ENCODE measurements at regions not wholly inside any gene's neighbourhood (a gene's known extent, or its start where the extent isn't known, plus 50 kb on each side); places are given as distances from the start of the nearest gene placed in this dataset.

DNA sequence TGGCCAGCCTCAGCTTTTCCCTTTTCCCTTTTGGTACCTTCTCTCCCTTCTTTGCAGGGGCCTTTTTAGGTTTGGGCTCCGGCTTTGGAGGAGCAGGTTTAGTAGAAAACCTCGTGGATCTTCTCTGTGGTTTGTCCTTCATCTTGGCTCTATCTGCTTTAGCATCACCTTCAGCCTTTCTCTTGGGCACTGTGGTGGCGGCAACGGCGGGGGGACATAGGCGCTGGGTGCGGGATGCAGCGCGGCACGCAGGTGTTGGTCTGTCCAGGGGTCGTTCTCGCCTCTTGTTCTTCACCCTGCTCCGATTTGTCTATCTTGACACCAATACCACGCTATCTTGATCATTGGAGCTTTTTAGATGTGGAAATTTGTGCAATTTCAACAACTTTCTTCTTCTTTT lies 64.5 kb upstream of the SMAD3 start:
- no peak for DNase-seq (ENCODE audit: low read depth in 2 of 2)

- DNase-seq (ENCODE audit: low read depth in 2 of 2): no peak
Measured at GRCh38 chr15:67002368-67002767, 63.0 kb upstream of the SMAD3 start.

- DNase-seq (ENCODE audit: low read depth in 2 of 2): no peak
Measured at GRCh38 chr15:67003586-67003985, 61.8 kb upstream of the SMAD3 start.

GRCh38 chr15:67004142-67004541 lies 61.3 kb upstream of the SMAD3 start:
- DNase-seq (ENCODE audit: low read depth in 2 of 2): no peak

DNA sequence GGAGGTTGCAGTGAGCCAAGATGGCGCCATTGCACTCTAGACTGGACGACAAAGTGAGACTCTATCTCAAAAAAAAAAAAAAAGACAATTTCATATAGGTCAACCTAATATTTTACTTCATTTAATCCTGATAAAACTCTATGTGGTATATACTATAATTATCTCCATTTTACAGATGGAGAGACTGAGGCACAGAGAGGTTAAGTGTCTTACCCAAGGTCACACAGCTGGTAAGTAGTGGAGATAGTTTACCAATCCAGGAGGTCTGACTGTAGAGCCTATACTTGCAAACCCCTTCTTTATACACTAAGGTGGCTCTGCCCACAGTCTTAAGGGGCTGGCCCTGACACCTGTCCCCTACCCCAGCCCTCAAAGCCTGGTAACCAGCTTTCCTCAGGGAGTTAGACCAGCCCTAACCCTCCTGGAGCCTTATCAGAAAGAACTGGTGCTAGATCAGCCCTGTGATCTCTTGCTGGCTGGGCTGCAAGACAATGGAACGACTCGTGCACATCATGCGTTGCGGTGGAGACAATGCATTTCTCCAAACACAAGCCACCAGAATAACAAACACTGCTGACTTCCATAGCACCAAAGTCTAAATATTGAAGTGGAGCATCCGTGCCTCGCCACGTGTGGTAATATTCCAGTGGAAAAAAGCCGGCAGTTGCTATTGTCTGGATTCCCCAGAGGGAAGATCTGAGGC lies 60.0 kb upstream of the SMAD3 start:
- no peak for DNase-seq (ENCODE audit: low read depth in 2 of 2)

GRCh38 chr15:67006083-67007065 lies 59.0 kb upstream of the SMAD3 start:
- no peak for DNase-seq (ENCODE audit: low read depth in 2 of 2)

DNA sequence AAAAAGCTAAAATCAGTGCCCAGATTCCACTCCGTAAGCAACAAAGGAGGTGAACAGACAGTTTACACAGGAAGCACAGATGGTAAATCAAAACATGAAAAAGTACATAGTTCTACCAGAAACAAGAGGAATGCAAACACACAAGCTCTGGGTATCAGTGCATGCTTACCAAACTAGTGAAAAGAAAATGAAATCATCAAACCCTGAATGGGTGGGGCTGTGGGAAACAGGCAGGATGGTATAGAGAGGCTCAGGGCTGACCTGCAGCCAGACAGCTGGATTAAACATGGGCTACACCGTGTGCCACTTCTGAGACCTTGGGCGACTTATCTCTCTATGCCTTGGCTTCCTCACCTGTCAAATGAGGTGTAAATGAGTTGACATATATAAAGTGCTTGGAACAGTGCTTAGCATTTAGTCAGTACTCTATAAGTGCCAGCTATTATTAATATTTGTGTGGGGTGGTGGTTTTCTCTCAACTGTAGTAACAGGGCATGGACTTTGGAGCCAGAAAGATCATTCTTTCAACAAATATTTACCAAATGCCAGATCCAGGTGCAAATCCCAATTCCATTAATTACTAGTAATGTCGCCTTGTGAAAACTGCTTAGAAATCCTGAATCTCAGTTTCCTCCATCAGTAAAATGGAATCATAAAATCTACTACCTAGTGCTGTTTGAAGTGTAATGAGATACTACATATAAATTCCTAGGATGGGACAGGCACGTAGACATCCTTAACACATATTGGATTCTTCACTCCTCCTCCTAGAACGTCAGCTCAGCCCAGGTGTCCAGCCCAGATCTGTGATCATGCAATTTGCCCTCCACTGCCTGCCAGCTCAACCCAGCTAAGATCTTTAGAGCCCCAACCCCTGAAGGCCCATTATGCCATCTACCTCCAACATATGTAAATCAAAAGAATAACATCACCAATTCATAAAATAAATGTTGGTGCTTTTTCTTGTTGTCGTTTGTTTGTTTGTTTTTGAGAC lies 55.5 kb upstream of the SMAD3 start:
- no peak for DNase-seq (ENCODE audit: low read depth in 2 of 2)

- no peak for DNase-seq (ENCODE audit: low read depth in 2 of 2)
Measured at GRCh38 chr15:67010898-67011616, 54.3 kb upstream of the SMAD3 start.

DNA sequence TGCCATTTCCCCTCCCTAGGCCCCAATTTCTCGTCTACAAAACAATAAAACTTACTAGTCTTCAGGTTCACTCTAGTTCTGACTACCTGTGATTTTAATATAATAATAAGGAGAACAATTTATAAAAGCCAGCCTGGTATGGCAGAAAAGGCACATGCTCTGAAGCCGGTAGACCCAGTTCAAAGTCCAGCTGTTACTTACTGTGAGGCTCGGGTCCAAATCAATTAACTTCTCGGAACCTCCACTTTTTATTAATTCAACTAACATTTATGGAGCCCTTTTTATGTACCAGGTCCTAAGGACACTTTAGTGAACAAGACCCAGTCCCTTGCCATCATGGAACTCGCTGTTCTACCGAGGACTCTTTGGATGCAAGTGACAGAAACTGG lies 53.8 kb upstream of the SMAD3 start:
- DNase-seq (ENCODE audit: low read depth in 2 of 2): no peak

DNA sequence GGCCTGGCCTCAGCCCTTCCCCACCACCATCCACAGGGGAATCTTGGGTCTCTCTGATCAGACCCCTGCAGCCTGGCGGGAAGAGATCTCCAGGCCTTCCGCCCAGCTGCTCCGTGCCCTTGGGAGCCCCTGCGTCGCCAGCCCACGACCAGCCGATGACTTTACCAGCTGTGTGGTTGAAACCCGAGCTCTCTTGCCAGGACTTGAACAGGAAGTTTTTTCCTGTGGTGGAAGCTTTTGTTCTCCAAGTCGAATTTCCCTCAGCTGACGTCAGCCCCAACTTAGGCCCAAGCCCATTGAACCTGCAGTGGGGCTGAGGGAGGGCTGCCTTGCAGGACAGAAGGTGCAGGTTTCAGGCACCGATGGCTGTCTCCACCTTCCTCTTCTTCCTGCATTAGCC lies 51.7 kb upstream of the SMAD3 start:
- peak; percentile 29 to 30 for DNase-seq (ENCODE audit: low read depth in 2 of 2)
